ENCODE measurements at regions not wholly inside any gene's neighbourhood (a gene's known extent, or its start where the extent isn't known, plus 50 kb on each side); places are given as distances from the start of the nearest gene placed in this dataset.
A peak's percentile ranks its signal among the peaks of the same experiment; 100 is the strongest.

DNA sequence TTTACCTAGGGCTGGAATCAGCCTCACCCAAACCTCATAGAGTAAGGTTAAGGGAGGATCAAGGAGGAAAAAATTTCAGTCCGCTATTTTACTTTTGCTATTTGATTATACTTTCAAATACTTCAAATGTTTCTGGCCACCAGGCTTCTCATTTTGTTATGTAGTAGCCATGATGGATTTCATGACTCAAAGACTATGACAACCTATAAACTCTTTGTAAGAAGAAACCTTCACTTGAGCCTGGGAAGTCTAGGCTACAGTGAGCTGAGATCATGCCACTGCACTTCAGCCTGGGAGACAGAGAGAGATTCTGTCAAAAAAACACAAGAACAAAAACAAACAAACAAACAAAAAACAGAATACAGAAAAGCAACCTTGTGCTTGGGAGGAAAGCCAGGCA is 293.6 kb upstream of the TNC start (continued):
- TF ChIP-seq TFCP2L1 (CRISPR knock-in tag; IDR thresholded peaks at IDR 0.05), result no peak
- no peak for TF ChIP-seq PHF8 (IDR thresholded peaks at IDR 0.05; ENCODE audit: borderline replicate concordance, low read depth)
- TF ChIP-seq TP53 (CRISPR knock-in tag; IDR thresholded peaks at IDR 0.05), result no peak
- TF ChIP-seq, protein P1, sequence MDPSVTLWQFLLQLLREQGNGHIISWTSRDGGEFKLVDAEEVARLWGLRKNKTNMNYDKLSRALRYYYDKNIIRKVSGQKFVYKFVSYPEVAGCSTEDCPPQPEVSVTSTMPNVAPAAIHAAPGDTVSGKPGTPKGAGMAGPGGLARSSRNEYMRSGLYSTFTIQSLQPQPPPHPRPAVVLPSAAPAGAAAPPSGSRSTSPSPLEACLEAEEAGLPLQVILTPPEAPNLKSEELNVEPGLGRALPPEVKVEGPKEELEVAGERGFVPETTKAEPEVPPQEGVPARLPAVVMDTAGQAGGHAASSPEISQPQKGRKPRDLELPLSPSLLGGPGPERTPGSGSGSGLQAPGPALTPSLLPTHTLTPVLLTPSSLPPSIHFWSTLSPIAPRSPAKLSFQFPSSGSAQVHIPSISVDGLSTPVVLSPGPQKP (IDR thresholded peaks at IDR 0.05; ENCODE audit: low read depth, low read length), result no peak
- TF ChIP-seq CBX2 (IDR thresholded peaks at IDR 0.05; ENCODE audit: borderline replicate concordance, low read depth), result no peak

DNA sequence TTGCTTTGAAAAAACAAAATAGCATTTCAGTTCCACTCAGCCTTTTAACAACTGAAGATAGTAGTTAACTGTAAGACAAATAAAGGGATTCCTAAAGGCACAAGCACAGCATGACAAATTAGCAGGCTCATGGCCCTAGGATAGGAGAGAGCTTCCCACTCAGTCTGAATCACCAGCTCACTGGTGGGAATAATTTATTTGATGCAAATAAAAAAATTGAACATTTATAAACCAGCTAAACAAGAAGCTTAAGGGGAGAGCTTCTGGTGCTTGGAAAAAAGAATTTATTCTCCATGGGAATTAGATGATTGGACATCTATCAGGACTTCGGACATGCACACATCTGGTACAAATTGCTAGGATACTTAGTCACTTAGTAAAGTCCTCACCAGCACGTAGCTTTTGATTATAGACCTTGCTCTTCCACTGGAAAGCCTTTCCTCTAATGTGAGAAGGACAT is 294.1 kb upstream of the TNC start:
- DNase-seq (ENCODE audit: low read depth in 1 of 2, low spot score in 1 of 2), result no peak
- H3K4me2 ChIP-seq, result no peak overlapping the region
- H3K9me3 ChIP-seq, result no peaks in the 10 kb centered on the region
- TF ChIP-seq RCOR1 (IDR thresholded peaks at IDR 0.05; ENCODE audit: low read depth, low read length), result no peak
- TF ChIP-seq CHD2 (IDR thresholded peaks at IDR 0.05; ENCODE audit: low read length, partially characterized antibody), result no peak
- TF ChIP-seq ZNF302 (CRISPR knock-in tag; IDR thresholded peaks at IDR 0.05), result no peak
- no peak for TF ChIP-seq SMC3 (IDR thresholded peaks at IDR 0.05)
- H3K4me3 ChIP-seq, result no peak overlapping the region
- ATAC-seq, result no peak
- no peak overlapping the region for H3K27ac ChIP-seq
- WGBS (ENCODE audit: missing lambda C conversion rate), result 31% methylated on average over 2 of the region's 2 CpGs
- H3K4me1 ChIP-seq, result no peaks in the 10 kb centered on the region
- CTCF ChIA-PET, result interaction anchor here (0.6 to 0.8 kb wide), 2 partner anchors 42 to 141 kb away, joined by 3 read pairs; no protein-coding TSS in a partner anchor
- FAIRE-seq, result no peak
- POLR2A ChIA-PET, result no interaction called here

DNA sequence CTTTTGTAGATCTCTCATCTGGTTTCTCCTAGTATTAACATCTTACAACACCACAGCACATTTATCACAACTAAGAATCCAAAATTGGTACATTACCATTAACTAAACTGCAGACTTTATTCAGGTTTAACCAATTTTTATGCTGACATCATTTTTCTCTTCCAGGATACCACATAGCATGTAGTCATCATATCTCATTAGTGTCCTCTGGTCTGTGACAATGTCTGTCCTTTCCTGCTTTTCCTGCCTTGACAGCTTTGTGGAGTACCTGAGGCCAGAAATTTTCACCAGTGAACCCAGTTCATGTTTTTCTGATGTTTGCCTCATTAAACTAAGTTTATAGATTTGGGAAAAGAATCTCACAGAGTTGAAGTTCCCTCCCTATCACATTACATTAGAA is 294.7 kb upstream of the TNC start:
- Histone ChIP-seq H3K27ac (no peak overlapping the region), H3K4me3 (no peak overlapping the region), H3K9me3 (no peaks in the 10 kb centered on the region), H3K4me1 (no peaks in the 10 kb centered on the region), H3K4me2 (no peak overlapping the region)
- TF ChIP-seq ZC3H11A (IDR thresholded peaks at IDR 0.05), result no peak
- TF ChIP-seq NPAS2 (CRISPR knock-in tag; IDR thresholded peaks at IDR 0.05; ENCODE audit: borderline replicate concordance), result no peak
- TF ChIP-seq EHF (CRISPR knock-in tag; IDR thresholded peaks at IDR 0.05), result no peak
- TF ChIP-seq, protein P2, sequence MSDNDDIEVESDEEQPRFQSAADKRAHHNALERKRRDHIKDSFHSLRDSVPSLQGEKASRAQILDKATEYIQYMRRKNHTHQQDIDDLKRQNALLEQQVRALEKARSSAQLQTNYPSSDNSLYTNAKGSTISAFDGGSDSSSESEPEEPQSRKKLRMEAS (IDR thresholded peaks at IDR 0.05), result no peak
- peak; percentile 12 for TF ChIP-seq MAFK (IDR thresholded peaks at IDR 0.05; ENCODE audit: partially characterized antibody)
- ChIA-PET CTCF (no interaction called here), POLR2A (no interaction called here)
- FAIRE-seq (no peak), DNase-seq (ENCODE audit: low read depth in 1 of 2, low spot score in 1 of 2) (no peak), ATAC-seq (no peak)

DNA sequence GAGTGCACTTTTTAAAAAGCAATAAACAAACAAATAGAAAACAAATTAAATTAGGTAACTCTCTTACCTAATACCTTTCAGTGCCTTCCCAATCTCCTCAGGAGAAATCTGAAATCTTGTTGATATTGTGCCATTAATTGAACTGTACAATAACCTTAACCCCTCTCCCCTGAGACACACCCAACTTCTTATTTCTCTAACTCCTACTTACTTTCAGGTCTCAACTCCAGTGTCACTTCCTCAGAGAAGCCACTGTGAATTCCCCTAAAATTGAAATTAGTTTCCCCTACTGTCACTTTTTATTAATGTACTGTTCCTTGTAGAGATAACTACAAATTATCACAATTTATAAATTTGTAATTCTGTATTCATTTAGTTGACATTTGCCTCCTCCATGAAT is 295.3 kb upstream of the TNC start:
- Histone ChIP-seq H3K4me3 (no peak overlapping the region), H3K4me2 (no peak overlapping the region), H3K9me3 (no peaks in the 10 kb centered on the region), H3K27ac (no peak overlapping the region), H3K4me1 (no peaks in the 10 kb centered on the region)
- ATAC-seq (no peak), DNase-seq (ENCODE audit: low read depth in 1 of 2, low spot score in 1 of 2) (no peak), FAIRE-seq (no peak)
- TF ChIP-seq, protein P3, sequence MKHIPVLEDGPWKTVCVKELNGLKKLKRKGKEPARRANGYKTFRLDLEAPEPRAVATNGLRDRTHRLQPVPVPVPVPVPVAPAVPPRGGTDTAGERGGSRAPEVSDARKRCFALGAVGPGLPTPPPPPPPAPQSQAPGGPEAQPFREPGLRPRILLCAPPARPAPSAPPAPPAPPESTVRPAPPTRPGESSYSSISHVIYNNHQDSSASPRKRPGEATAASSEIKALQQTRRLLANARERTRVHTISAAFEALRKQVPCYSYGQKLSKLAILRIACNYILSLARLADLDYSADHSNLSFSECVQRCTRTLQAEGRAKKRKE (CRISPR knock-in tag; IDR thresholded peaks at IDR 0.05; ENCODE audit: low read depth), result no peak
- no peak for TF ChIP-seq KDM1A (IDR thresholded peaks at IDR 0.05; ENCODE audit: low read depth)
- no peak for TF ChIP-seq EHMT2 (IDR thresholded peaks at IDR 0.05; ENCODE audit: low read depth)
- TF ChIP-seq KDM5A (IDR thresholded peaks at IDR 0.05), result no peak
- TF ChIP-seq, protein P1 (IDR thresholded peaks at IDR 0.05; ENCODE audit: low read depth, low read length), result no peak
- no peak for TF ChIP-seq PHF8 (IDR thresholded peaks at IDR 0.05; ENCODE audit: borderline replicate concordance, low read depth)
- TF ChIP-seq TP53 (CRISPR knock-in tag; IDR thresholded peaks at IDR 0.05), result no peak
- TF ChIP-seq, protein P4, sequence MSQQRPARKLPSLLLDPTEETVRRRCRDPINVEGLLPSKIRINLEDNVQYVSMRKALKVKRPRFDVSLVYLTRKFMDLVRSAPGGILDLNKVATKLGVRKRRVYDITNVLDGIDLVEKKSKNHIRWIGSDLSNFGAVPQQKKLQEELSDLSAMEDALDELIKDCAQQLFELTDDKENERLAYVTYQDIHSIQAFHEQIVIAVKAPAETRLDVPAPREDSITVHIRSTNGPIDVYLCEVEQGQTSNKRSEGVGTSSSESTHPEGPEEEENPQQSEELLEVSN (IDR thresholded peaks at IDR 0.05; ENCODE audit: borderline replicate concordance, low read depth), result no peak
- no peak for TF ChIP-seq HDAC2 (IDR thresholded peaks at IDR 0.05)
- no peak for TF ChIP-seq CBX2 (IDR thresholded peaks at IDR 0.05; ENCODE audit: borderline replicate concordance, low read depth)
- TF ChIP-seq NPAS2 (CRISPR knock-in tag; IDR thresholded peaks at IDR 0.05; ENCODE audit: borderline replicate concordance), result no peak
- TF ChIP-seq EHF (CRISPR knock-in tag; IDR thresholded peaks at IDR 0.05), result no peak
- no peak for TF ChIP-seq HOXB13 (CRISPR knock-in tag; IDR thresholded peaks at IDR 0.05; ENCODE audit: low read depth)
- no peak for TF ChIP-seq RFX5 (IDR thresholded peaks at IDR 0.05)
- TF ChIP-seq CHD4 (IDR thresholded peaks at IDR 0.05; ENCODE audit: borderline replicate concordance), result no peak
- CTCF ChIA-PET, result no interaction called here
- POLR2A ChIA-PET, result no interaction called here
